ENCODE measurements at regions not wholly inside any gene's neighbourhood (a gene's known extent, or its start where the extent isn't known, plus 50 kb on each side); places are given as distances from the start of the nearest gene placed in this dataset.

DNA sequence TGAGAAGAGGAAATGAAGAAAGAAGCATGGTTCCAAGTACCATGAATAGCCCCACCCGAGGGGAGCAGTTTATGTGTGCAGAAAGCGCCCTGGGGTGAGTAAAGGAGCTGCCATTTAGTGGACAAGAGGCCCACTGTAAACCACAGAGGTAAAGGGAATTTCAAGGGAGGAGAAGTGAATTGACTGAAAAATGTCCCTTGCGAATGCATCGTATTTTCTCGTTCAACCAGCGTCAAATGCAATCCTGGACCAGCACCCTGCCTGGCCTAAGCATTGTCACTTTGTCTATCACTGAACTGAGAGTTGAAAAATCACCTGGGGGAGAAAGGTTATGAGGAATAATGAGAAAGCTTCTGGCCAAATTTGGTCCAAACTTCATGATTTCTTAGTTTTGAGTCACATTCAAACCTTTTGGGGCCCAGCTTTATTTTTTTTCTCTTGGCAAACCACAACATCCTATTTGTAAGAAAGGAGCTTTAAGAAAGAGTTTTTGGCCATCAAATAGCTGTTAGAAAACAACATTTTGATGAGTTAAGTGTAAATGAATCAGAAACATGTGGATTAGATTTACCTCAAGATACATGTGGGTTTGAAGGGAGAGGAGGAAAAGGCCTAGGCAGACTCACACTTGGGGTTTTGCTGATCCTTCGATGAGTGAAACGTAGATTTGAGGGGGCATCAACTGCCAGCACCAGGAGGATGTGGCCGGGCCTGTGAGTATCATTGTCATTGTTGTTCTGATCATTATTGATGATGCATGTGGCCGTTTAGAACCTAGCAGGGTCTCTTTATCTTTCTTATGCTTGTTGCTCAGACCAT, 214.0 kb downstream of the CLIC5 start:
- DNase-seq (ENCODE audit: extremely low spot score) = no peak
- POLR2A ChIA-PET = no interaction called here
- CTCF ChIA-PET = no interaction called here
- TF ChIP-seq FOXA1 (IDR thresholded peaks at IDR 0.05) = no peak
- no peak for TF ChIP-seq HDGF (IDR thresholded peaks at IDR 0.05; ENCODE audit: borderline replicate concordance)
- TF ChIP-seq ZNF384 (IDR thresholded peaks at IDR 0.05) = no peak
- no peak for TF ChIP-seq SUZ12 (IDR thresholded peaks at IDR 0.05)
- TF ChIP-seq FOXK2 (IDR thresholded peaks at IDR 0.05) = no peak
- no peak for TF ChIP-seq LEF1 (IDR thresholded peaks at IDR 0.05; ENCODE audit: borderline replicate concordance)
- no peak for TF ChIP-seq FOXM1 (IDR thresholded peaks at IDR 0.05; ENCODE audit: borderline replicate concordance)
- TF ChIP-seq, protein P1, sequence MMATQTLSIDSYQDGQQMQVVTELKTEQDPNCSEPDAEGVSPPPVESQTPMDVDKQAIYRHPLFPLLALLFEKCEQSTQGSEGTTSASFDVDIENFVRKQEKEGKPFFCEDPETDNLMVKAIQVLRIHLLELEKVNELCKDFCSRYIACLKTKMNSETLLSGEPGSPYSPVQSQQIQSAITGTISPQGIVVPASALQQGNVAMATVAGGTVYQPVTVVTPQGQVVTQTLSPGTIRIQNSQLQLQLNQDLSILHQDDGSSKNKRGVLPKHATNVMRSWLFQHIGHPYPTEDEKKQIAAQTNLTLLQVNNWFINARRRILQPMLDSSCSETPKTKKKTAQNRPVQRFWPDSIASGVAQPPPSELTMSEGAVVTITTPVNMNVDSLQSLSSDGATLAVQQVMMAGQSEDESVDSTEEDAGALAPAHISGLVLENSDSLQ (IDR thresholded peaks at IDR 0.05) = no peak
- no peak for TF ChIP-seq TARDBP (IDR thresholded peaks at IDR 0.05)
- no peak for TF ChIP-seq BHLHE40 (IDR thresholded peaks at IDR 0.05; ENCODE audit: borderline replicate concordance)
- TF ChIP-seq ELF4 (IDR thresholded peaks at IDR 0.05) = no peak
- TF ChIP-seq ARNT (IDR thresholded peaks at IDR 0.05) = no peak
- TF ChIP-seq NFRKB (IDR thresholded peaks at IDR 0.05) = no peak

DNA sequence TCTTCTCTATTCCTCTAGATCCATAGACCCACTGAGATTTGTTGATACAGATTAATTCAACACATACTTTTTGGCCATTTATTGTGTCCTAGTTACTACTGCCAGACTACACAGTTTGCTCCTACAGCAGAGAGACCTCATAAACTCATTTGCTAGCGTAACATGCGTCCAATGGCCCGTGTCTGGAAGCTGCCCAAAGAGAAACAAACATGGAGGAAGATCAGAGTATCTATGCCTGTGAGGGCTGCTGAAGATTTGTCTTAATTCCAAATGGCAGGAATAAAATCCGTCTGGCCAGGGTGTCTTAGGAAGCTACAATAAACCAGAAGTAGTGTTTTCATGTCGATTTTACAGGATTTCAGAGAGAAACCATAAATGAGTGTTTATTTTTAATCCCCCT, 214.7 kb downstream of the CLIC5 start:
- ChIA-PET POLR2A (no interaction called here), CTCF (no interaction called here)
- TF ChIP-seq ARNT (IDR thresholded peaks at IDR 0.05) (no peak), TARDBP (IDR thresholded peaks at IDR 0.05) (no peak), FOXM1 (IDR thresholded peaks at IDR 0.05; ENCODE audit: borderline replicate concordance) (no peak), SUZ12 (IDR thresholded peaks at IDR 0.05) (no peak), ELF4 (IDR thresholded peaks at IDR 0.05) (no peak), BHLHE40 (IDR thresholded peaks at IDR 0.05; ENCODE audit: borderline replicate concordance) (no peak), FOXA1 (IDR thresholded peaks at IDR 0.05) (no peak), CTBP1 (IDR thresholded peaks at IDR 0.05; ENCODE audit: borderline replicate concordance) (no peak)
- TF ChIP-seq, protein P1 (IDR thresholded peaks at IDR 0.05) = no peak
- no peak for DNase-seq (ENCODE audit: extremely low spot score)

DNA sequence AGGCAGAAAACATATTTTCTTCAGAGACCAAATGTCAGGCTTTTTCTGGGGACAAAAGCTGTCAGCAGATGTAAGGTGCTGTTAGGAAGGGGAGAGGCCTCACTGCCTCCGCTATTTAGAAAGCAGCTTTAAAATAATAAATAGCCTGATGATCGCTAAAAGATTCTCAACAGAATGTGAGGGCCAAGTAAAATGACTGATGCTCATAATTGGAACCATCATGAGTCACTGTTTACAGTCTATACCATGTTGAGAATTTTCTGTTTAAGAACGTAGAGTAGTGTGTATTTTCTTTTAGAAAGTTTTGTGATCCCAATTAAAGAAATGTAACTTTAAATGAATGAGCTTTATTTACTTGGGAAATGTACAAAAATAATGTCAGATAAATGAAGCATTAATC, 220.0 kb downstream of the CLIC5 start:
- no peak for DNase-seq (ENCODE audit: extremely low spot score)
- TF ChIP-seq FOXM1 (IDR thresholded peaks at IDR 0.05; ENCODE audit: borderline replicate concordance) (no peak), FOXK2 (IDR thresholded peaks at IDR 0.05) (no peak), ARNT (IDR thresholded peaks at IDR 0.05) (no peak), BHLHE40 (IDR thresholded peaks at IDR 0.05; ENCODE audit: borderline replicate concordance) (no peak), FOXA1 (IDR thresholded peaks at IDR 0.05) (no peak), CTBP1 (IDR thresholded peaks at IDR 0.05; ENCODE audit: borderline replicate concordance) (no peak), TARDBP (IDR thresholded peaks at IDR 0.05) (no peak), L3MBTL2 (conservative IDR thresholded peaks at IDR 0.05) (no peak), LEF1 (IDR thresholded peaks at IDR 0.05; ENCODE audit: borderline replicate concordance) (no peak), HDGF (IDR thresholded peaks at IDR 0.05; ENCODE audit: borderline replicate concordance) (no peak), ELF4 (IDR thresholded peaks at IDR 0.05) (no peak), SP1 (IDR thresholded peaks at IDR 0.05) (no peak), NFRKB (IDR thresholded peaks at IDR 0.05) (no peak), ZNF384 (IDR thresholded peaks at IDR 0.05) (no peak), SUZ12 (IDR thresholded peaks at IDR 0.05) (no peak)
- TF ChIP-seq, protein P1 (IDR thresholded peaks at IDR 0.05) = no peak
- ChIA-PET POLR2A (no interaction called here), CTCF (interaction anchor here (0.6 kb wide), 1 partner anchor 15 kb away, joined by 4 read pairs; no protein-coding TSS in a partner anchor)

DNA sequence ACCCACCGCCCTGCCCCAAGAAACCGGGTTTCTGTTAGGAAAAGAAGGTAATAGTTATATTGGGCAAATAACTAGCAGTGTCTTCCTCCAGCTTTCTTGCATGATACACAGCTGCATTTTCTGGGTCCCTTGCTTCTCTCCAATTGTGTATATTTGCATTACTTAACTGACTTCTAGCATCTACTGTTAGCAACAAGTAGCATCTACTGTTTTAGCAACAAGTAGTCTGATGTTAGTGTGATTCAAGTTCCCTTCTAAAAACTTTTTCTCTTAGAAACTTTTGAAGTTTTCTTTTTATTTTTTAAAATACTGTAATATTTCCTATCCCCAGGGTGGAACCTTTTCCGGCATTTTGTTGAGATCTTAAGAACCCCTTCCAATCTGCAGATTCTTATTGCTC, 221.2 kb downstream of the CLIC5 start:
- TF ChIP-seq TARDBP (IDR thresholded peaks at IDR 0.05) = no peak
- TF ChIP-seq FOXM1 (IDR thresholded peaks at IDR 0.05; ENCODE audit: borderline replicate concordance) = no peak
- TF ChIP-seq L3MBTL2 (conservative IDR thresholded peaks at IDR 0.05) = no peak
- TF ChIP-seq CTBP1 (IDR thresholded peaks at IDR 0.05; ENCODE audit: borderline replicate concordance) = no peak
- TF ChIP-seq ZNF384 (IDR thresholded peaks at IDR 0.05) = no peak
- DNase-seq (ENCODE audit: extremely low spot score) = no peak
- POLR2A ChIA-PET = no interaction called here
- CTCF ChIA-PET = interaction anchor here (0.7 kb wide), 1 partner anchor 698 kb away, joined by 4 read pairs; no protein-coding TSS in a partner anchor

DNA sequence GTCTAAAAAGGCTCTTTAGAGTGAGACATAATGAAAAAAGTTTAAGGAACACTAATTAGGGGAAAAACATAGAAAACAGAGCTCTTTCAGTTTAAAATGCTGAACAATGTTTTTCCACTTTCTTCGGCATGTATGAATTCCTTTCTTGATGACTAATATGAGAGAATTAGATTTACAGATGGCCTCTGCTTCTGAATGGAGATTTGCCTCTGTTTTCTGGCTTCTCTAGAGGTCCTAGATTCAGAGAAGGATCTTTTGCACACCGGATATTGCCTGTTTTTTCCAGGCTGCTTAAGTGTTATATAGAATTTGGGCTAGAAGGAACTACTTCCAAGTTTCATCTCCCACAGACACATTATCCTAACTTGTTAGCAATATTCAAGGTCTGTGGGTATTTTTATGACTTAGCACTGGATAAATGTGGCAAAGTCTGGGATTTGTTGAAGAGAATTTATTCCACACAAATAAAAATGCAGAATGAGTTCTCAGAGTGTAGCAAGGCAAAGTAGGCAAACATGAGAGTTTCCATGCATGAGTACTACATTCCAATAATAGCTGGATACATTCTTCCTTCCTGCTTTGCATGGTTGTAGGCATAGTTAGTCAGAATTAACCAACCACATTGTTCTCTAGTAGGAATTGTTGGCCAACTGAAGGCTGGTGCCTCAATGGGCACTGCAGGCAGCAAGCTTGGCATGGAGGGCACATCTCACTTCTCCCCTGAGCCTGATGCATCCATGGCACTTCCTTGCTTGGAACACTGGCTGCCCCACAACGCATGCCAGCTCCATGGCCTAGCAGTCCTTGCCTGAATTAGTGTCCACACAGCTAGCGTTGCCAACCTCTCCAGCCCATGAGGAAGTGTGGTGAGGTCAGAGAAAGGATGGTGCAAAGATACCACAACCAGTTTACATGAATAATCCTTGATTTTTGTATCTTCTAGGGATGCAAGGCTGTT, 224.2 kb downstream of the CLIC5 start:
- TF ChIP-seq CTBP1 (IDR thresholded peaks at IDR 0.05; ENCODE audit: borderline replicate concordance) = no peak
- no peak for TF ChIP-seq ELF4 (IDR thresholded peaks at IDR 0.05)
- TF ChIP-seq BHLHE40 (IDR thresholded peaks at IDR 0.05; ENCODE audit: borderline replicate concordance) = no peak
- TF ChIP-seq FOXM1 (IDR thresholded peaks at IDR 0.05; ENCODE audit: borderline replicate concordance) = no peak
- TF ChIP-seq L3MBTL2 (conservative IDR thresholded peaks at IDR 0.05) = no peak
- TF ChIP-seq HDGF (IDR thresholded peaks at IDR 0.05; ENCODE audit: borderline replicate concordance) = no peak
- TF ChIP-seq, protein P1 (IDR thresholded peaks at IDR 0.05) = no peak
- TF ChIP-seq SP1 (IDR thresholded peaks at IDR 0.05) = no peak
- TF ChIP-seq ARNT (IDR thresholded peaks at IDR 0.05) = no peak
- no peak for TF ChIP-seq NFRKB (IDR thresholded peaks at IDR 0.05)
- no peak for TF ChIP-seq SUZ12 (IDR thresholded peaks at IDR 0.05)
- TF ChIP-seq FOXK2 (IDR thresholded peaks at IDR 0.05) = no peak
- TF ChIP-seq LEF1 (IDR thresholded peaks at IDR 0.05; ENCODE audit: borderline replicate concordance) = no peak
- TF ChIP-seq FOXA1 (IDR thresholded peaks at IDR 0.05) = no peak
- TF ChIP-seq TARDBP (IDR thresholded peaks at IDR 0.05) = no peak
- TF ChIP-seq ZNF384 (IDR thresholded peaks at IDR 0.05) = no peak
- CTCF ChIA-PET = no interaction called here
- POLR2A ChIA-PET = no interaction called here
- DNase-seq (ENCODE audit: extremely low spot score) = no peak
